AG04450 (cell line): ENCODE measurements at regions not wholly inside any gene's neighbourhood (a gene's known extent, or its start where the extent isn't known, plus 50 kb on each side); places are given as distances from the start of the nearest gene placed in this dataset.

Experiments
- CTCF ChIA-PET: fragments of 300-600, 350-600 bp; formaldehyde crosslinking; extraction: SDS; loops from one replicate; lab custom pipeline; 2022; ENCODE audit warnings: antibody characterized with exemption, inconsistent platforms; lab: Charles Lee
- POLR2A ChIA-PET: fragments of 350-600 bp; formaldehyde crosslinking; extraction: SDS; loops from one replicate; lab custom pipeline; 2021; ENCODE audit warnings: antibody characterized with exemption, inconsistent platforms; lab: Yijun Ruan, JAX
- DNase-seq: peaks from one replicate; pipeline ENCODE4 v3.0.0-alpha.2; 2011; ENCODE audit warnings: low read depth, low spot score
- H3K27ac ChIP-seq: one replicate; pipeline ENCODE4 v1.5.1; 2012; ENCODE audit warnings: low read depth, low read length, control low read depth
- H3K27me3 ChIP-seq: one replicate; pipeline ENCODE4 v1.6.0; 2012; ENCODE audit warnings: low read length; ENCODE audit not compliant: control insufficient read depth, insufficient read depth
- H3K4me3 ChIP-seq: 2 replicates; pipeline ENCODE4 v1.5.1; 2011; ENCODE audit warnings: mild to moderate bottlenecking, low read depth, low read length, control low read depth
- H3K9me3 ChIP-seq: 2 replicates; pipeline ENCODE4 v1.5.1; 2012; ENCODE audit warnings: low read length; ENCODE audit not compliant: control insufficient read depth, insufficient read depth
- TF ChIP-seq, protein P1 (sequence below): IDR thresholded peaks from 2 replicates; pipeline ENCODE4 v1.5.1; 2011; ENCODE audit warnings: low read depth, low read length, control low read depth, inconsistent platforms

DNA sequence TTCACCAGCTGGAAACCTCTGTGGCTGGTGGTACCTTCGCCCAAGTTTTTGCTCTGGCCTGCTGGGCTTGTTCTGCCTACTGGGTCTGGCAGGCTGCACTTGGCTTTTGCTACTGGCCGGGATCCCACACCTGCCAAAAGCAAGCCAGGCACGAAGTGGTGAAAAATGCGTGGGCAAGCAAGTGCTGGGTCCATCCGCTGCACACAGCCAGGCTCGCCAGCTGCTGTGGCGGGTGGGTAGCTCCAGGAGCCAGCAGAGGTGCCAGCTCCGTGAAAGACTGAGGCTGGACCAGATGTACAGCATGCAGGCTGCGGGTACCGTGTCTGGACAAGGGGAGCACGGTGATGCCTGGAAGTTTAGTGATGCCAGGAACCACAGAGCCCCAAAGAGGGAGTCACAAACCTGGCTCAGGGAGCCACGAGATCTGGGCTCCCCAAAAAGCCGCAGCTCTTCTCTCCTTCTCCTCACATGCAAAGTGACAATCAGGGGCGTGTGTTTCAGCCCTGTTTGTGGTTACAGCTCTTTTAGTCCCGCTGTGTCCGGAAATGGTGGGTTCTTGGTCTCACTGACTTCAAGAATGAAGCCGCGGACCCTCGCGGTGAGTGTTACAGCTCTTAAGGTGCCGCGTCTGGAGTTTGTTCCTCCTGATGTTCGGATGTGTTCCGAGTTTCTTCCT lies 1455.6 kb upstream of the GBE1 start:
- CTCF ChIA-PET: no interaction called here
- POLR2A ChIA-PET: no interaction called here

DNA sequence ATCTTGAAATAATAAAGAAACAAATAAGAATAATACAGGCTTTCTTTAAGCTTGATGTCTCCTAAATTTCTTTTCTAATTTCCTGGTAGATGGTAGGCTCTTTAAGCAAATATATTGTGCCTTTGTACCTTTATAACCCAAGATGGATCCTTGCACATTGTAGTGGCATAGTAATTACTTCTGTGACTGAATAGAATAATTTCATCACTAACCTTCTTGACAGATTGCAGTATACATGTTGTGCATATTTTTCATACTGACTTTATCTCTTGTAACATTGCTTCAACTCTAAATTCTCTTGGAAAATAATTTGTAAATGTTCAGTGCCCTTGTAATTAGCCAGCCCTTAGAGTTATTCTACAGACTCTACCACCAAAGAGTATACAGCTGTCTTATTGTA lies 1433.8 kb upstream of the GBE1 start:
- TF ChIP-seq, protein P1, sequence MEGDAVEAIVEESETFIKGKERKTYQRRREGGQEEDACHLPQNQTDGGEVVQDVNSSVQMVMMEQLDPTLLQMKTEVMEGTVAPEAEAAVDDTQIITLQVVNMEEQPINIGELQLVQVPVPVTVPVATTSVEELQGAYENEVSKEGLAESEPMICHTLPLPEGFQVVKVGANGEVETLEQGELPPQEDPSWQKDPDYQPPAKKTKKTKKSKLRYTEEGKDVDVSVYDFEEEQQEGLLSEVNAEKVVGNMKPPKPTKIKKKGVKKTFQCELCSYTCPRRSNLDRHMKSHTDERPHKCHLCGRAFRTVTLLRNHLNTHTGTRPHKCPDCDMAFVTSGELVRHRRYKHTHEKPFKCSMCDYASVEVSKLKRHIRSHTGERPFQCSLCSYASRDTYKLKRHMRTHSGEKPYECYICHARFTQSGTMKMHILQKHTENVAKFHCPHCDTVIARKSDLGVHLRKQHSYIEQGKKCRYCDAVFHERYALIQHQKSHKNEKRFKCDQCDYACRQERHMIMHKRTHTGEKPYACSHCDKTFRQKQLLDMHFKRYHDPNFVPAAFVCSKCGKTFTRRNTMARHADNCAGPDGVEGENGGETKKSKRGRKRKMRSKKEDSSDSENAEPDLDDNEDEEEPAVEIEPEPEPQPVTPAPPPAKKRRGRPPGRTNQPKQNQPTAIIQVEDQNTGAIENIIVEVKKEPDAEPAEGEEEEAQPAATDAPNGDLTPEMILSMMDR: no peak
- no peak overlapping the region for H3K4me3 ChIP-seq
- H3K9me3 ChIP-seq: no peaks in the 10 kb centered on the region
- POLR2A ChIA-PET: no interaction called here
- H3K27me3 ChIP-seq: no peaks in the 10 kb centered on the region
- CTCF ChIA-PET: no interaction called here
- H3K27ac ChIP-seq: no peak overlapping the region
- DNase-seq: no peak

More for the DNA sequence above, 1455.6 kb upstream of the GBE1 start:
- Histone ChIP-seq H3K4me3 (no peak overlapping the region), H3K9me3 (peaks cover 23% of the 10 kb centered on the region), H3K27me3 (no peaks in the 10 kb centered on the region), H3K27ac (no peak overlapping the region)
- TF ChIP-seq, protein P1: no peak
- DNase-seq: no peak

DNA sequence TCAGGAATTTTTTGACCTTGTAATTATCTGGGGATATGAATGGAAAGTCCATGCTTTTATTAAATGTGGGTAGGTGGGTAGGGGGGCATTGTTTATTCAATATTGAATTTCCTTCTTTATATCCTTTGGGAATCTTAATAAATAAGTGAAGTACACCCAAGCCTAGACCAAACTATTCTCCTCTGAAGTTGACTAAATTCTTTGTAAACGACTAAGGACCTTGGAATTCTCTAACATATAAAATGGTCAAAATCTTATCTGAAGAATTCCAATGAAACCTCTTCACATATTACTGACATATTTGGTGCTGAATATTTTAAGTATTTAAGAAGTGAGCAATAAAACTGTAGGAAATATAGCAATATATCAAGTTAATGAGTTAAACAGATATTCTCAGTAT lies 1432.1 kb upstream of the GBE1 start:
- POLR2A ChIA-PET: no interaction called here
- no peak for DNase-seq

DNA sequence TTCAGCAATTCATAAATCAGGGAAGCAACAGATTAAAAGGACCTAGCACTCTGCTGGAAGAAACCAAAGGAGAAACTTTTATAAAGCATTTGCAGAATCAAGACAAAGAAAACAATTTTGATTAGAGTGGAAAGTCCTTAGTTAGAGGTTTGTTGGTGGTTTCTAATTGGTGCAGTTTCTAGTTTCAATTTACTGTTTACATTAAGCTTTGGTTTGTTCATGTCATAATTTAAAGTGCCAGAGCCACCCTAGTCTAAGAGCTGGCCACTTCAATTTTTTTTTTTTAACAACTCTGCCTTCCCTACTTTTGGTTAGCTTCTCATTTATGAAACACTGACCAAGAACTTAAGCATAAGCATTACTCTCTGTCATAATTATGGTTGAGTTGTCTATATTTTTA lies 1428.2 kb upstream of the GBE1 start:
- TF ChIP-seq, protein P1: no peak
- POLR2A ChIA-PET: no interaction called here
- CTCF ChIA-PET: no interaction called here
- no peak for DNase-seq
- no peaks in the 10 kb centered on the region for H3K27me3 ChIP-seq
- no peak overlapping the region for H3K27ac ChIP-seq
- peaks cover 4% of the 10 kb centered on the region; the same call in 1 of the 2 replicates for H3K9me3 ChIP-seq
- no peak overlapping the region for H3K4me3 ChIP-seq

More for the DNA sequence above, 1432.1 kb upstream of the GBE1 start:
- Histone ChIP-seq H3K27me3 (no peaks in the 10 kb centered on the region), H3K4me3 (no peak overlapping the region), H3K27ac (no peak overlapping the region), H3K9me3 (0 out of 2 replicates have a peak, but pooled peaks cover 2% of the 10 kb centered on the region)
- CTCF ChIA-PET: no interaction called here
- TF ChIP-seq, protein P1: no peak

DNA sequence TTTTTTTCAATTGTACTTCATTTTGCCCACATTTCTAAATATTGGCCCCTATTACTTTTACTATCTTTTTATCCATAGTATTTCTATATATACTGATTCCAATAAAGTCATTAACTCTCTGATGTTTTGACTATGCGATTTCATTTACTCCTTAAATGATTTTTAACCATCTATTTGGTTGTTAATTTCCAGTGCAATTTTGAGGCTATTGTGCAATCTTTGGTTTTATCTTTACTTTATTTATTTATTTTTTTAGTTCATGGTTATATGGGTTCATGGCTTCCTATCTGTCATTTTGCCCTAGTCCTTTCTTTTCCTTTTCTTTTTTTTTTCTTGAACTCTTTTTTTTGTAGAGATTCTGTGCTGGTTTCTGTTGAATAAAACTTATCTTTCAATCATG lies 1408.0 kb upstream of the GBE1 start:
- Histone ChIP-seq H3K27me3 (no peaks in the 10 kb centered on the region), H3K27ac (no peak overlapping the region), H3K4me3 (no peak overlapping the region), H3K9me3 (peaks cover 3% of the 10 kb centered on the region; the same call in 1 of the 2 replicates)
- ChIA-PET CTCF (no interaction called here), POLR2A (no interaction called here)
- DNase-seq: no peak
- TF ChIP-seq, protein P1: no peak
